Spleen (tissue), 7 donors: ENCODE measurements at regions not wholly inside any gene's neighbourhood (a gene's known extent, or its start where the extent isn't known, plus 50 kb on each side); places are given as distances from the start of the nearest gene placed in this dataset.

ENCODE experiments used
- CTCF ChIP-seq, 11 experiments: fragments of 200-600 bp in 7 of 11; fragments of 450-650 bp in 4 of 11; sonication (generic) in 4 of 11; IDR thresholded peaks in 8 of 11; conservative IDR thresholded peaks in 3 of 11; 1 replicate in 7 of 11; 2 replicates in 4 of 11; pipeline versions ENCODE4 v1.4.0 to v1.8.0; 2016 to 2021; ENCODE audit warnings: antibody characterized with exemption in 11 of 11, inconsistent platforms in 4 of 11, mild to moderate bottlenecking in 1 of 11
- POLR2A ChIP-seq, 3 donors: fragments of 450-650 bp; IDR thresholded peaks; one replicate each; pipeline ENCODE4 v1.5.1; 2017; ENCODE audit warnings: antibody characterized with exemption in 3 of 3, mild to moderate bottlenecking in 1 of 3
- POLR2AphosphoS5 ChIP-seq, 3 donors: sonication (generic); formaldehyde crosslinking; IDR thresholded peaks; one replicate each; pipeline ENCODE4 v1.5.1; 2017; ENCODE audit warnings: antibody characterized with exemption in 3 of 3
- donor health status: DM: no; HTN: no; CAD: no; lungs with moderate emphysema.
- donor health status: DM: no; HTN: no; CAD: no.
- donor health status: DM: no; HTN: no; CAD: no.

GRCh38 chr6:86205980-86206379 lies 563.3 kb upstream of the SYNCRIP start:
- no peak for TF ChIP-seq CTCF (IDR thresholded peaks at IDR 0.05 in 8 of 11, conservative IDR thresholded peaks at IDR 0.05 in 3 of 11)
- TF ChIP-seq POLR2A (IDR thresholded peaks at IDR 0.05): no peak
- TF ChIP-seq POLR2AphosphoS5 (IDR thresholded peaks at IDR 0.05): no peak
